Inflammatory macrophage (primary cell): ENCODE measurements at regions not wholly inside any gene's neighbourhood (a gene's known extent, or its start where the extent isn't known, plus 50 kb on each side); places are given as distances from the start of the nearest gene placed in this dataset.
"Not testable (repeated sequence)": the region's sequence is repeated elsewhere in the genome, so short reads cannot be mapped to it uniquely, and the experiment has no call there.

Experiments
- DNase-seq, 2 donors: peaks; one replicate each; pipeline ENCODE4 v3.0.0-alpha.2; 2020 to 2022

DNA sequence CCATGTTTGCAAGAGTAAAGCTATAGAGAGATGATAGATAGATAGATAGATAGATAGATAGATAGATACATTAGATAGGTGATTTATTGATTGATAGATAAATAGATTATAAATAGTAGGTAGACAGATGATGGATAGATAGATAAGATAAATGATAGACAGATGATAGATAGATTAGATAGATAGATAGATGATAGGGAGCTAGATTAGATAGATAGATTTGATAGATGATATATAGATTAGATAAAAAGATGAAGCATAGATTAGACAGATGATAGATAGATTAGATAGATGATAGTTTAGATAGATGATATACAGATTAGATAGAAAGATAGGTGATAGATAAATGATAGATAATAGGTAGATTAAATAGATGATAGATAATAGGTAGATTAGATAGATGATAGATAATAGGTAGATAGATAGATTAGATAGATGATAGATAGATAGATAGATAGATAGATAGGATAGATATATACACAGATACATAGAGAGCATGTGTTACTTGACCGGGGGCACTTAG, 243.3 kb upstream of the FOXK1 start:
- no peak for DNase-seq

GRCh38 chr7:4439444-4439843, 242.7 kb upstream of the FOXK1 start:
- no peak for DNase-seq

GRCh38 chr7:4444106-4444505, 238.0 kb upstream of the FOXK1 start:
- DNase-seq: no peak

DNA sequence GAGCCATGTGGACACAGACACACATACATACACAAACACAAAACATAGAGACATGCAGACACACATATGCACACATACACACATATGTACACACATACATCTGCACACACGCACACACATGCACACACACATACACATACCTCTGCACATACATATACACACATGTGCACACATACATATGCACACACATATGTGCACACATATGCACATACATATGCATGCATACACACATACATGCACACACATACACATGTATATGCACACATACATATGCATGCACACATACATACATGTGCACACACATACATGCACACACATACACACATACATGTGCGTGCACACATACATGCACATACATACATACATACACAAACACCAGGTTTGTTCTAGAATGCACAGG, 236.3 kb upstream of the FOXK1 start:
- no peak for DNase-seq

DNA sequence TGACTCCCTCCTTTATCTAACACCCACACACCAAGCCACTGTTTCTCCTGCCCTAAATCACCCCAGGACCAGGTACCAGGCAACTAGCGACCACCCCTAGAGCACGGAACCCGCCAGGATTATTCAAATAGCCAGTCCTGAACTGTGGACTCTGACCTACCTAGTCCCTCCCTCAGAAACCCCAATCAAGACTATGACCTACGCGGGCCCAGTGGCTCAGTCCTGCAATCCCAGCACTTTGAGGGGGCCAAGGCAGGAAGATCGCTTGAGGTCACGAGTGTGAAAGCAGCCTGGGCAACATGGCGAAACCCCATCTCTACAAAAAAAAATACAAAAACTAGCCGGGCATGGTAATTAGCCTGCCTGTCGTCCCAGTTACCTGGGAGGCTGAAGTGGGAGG, 232.8 kb upstream of the FOXK1 start:
- no peak for DNase-seq

DNA sequence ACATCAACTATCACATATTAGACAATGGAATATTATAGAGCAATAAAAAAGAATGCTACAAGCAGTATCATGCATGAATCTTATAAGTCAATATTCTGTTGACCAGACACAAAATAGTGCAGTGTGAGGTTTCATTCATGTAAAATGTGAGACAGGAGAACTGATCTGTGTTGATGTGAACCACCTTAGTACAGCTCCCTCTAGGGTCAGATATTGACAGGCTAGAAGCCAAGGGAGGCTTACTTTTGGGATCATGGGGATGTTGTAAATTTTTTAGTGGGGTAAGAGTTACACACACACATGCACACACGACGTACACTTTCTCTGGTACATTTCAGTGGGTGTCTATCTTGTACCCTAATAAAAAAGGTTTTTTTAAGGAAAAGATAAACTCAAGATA, 231.6 kb upstream of the FOXK1 start:
- DNase-seq: no peak

- DNase-seq: no peak
These were observed 221.5 kb upstream of the FOXK1 start for GRCh38 chr7:4460597-4460996.

DNA sequence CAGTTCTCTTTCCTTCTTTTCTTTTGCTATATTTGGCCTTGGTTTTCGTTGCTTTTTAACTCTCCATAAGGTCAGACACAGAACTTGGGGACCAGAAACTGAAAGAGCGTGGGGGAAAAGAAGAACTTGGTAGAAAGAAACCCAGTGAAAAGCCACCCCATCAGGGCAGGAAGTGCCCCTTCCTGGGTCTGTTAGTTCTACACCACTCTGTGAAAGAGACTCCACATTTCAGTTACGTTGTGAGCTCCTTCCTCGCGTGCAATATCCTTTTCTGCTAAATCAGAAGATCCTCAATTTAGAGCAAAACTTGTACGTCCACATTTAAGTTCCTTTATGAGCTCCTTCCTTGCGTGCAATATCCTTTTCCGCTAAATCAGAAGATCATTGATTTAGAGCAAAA, 220.6 kb upstream of the FOXK1 start:
- DNase-seq: peak; percentile 16 to 28

DNA sequence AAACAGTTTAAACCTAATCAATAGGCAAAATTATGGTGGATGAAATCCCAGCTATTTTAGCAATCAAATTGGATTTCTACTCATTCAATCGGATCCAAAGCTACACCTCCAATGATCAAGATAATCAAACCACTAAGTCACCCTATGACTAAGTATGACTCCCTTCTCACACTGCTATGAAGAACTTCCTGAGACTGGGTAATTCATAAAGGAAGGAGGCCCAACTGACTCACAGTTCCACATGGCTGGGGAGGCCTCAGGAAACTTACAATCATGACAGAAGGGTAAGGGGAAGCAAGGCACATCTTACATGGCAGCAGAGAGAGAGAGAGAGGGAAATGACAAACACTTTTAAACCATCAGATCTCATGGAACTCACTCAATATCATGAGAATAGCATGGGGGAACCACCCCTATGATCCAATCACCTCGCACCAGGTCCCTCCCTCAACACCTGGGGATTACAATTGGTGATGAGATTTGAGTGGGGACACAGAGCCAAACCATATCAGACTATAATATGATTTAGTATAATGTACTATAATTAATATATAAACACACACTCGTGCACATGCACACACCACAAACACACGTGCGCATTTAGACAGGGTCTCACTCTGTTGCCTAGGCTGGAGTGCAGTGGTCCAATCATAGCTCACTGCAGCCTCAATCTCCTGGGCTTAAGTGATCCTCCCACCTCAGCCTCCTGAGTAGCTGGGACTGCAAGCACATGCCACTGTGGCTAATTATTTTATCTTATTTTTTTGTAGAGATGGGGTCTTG, 213.6 kb upstream of the FOXK1 start:
- DNase-seq: no peak

GRCh38 chr7:4470246-4470645, 211.8 kb upstream of the FOXK1 start:
- DNase-seq: no peak

GRCh38 chr7:4472728-4473127, 209.4 kb upstream of the FOXK1 start:
- DNase-seq: no peak

GRCh38 chr7:4479367-4480039, 202.6 kb upstream of the FOXK1 start:
- peak; percentile 35 to 40 for DNase-seq

DNA sequence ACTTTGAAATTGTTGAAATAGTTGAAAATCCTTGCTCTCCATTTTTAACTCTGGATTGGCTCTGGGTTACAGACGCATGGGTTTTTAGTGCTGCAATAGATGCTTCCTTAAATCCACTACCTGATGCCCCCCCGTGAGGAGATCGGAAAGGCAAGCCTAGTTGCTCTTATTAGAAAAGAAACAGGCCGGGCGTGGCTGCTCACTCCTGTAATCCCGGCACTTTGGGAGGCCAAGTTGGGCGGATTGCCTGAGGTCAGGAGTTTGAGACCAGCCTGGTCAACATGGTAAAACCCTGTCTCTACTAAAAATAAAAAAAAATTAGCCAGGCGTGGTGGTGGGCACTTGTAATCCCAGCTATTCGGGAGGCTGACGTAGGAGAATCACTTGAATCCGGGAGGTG, 202.0 kb upstream of the FOXK1 start:
- DNase-seq: not testable (repeated sequence)

- no peak for DNase-seq
These were observed 198.2 kb upstream of the FOXK1 start for GRCh38 chr7:4483851-4484250.

DNA sequence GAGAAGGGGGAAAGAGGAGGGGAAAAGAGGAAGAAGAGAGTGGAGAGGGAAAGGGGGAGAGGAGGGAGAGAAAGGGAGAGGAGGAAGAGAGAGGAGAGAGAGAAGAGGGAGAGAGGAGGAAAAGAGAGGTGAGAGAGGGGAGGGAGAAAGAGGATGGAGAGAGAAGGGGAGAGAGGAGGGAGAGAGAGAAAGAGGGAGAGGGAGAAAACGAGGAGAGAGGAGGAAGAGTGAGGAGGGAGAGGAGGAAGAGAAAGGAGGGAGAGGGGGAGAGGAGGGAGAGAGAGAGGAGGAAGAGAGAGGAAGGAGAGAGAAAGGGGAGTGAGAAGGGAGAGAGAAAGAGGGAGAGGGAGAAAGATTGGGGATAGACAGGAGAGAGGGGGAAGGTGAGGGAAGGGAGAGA, 197.6 kb upstream of the FOXK1 start:
- DNase-seq: no peak

DNA sequence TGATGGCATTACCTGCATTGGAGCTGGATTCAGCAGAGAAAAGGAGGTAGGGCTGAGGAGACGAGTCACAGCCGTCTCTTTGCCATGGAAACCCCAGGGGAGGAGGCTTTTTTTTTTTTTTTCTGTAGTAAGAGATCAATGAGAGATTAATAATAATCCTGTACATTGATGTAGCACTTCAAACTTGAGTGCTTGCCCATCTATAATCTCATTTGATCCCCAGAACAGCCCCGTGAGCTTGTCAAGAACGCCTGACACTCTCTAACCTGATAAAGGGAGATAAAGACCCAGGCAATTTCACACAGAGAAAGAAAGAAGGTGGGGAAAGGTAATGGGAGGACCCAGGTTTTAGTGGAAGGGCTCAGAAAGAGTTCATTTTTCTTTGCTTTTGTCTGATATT, 195.2 kb upstream of the FOXK1 start:
- DNase-seq: no peak

DNA sequence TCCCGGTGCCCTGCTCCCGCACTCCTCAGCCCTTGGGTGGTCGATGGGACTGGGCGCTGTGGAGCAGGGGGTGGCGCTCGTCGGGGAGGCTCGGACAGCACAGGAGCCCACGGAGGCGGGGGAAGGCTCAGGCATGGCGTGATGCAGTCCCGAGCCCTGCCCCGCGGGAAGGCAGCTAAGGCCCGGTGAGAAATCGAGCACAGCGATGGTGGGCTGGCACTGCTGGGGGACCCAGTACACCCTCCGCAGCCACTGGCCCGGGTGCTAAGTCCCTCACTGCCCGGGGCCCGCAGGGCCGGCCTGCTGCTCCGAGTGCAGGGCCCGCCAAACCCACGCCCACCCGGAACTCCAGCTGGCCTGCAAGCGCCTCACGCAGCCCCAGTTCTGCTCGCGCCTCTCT, 185.2 kb upstream of the FOXK1 start:
- not testable (repeated sequence) for DNase-seq

- DNase-seq: no peak
These were observed 181.3 kb upstream of the FOXK1 start for GRCh38 chr7:4500812-4501211.

DNA sequence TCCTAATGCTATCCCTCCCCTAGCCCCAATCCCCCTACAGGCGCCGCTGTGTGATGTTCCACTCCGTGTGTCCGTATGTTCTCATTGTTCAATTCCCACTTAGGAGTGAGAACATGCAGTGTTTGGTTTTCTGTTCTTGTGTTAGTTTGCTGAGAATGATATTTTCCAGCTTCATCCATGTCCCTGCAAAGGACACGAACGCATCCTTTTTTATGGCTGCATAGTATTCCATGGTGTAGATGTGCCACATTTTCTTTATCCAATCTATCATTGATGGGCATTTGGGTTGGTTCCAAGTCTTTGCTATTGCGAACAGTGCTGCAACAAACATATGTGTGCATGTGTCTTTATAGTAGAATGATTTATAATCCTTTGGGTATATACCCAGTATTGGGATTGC, 174.2 kb upstream of the FOXK1 start:
- DNase-seq: not testable (repeated sequence)

DNA sequence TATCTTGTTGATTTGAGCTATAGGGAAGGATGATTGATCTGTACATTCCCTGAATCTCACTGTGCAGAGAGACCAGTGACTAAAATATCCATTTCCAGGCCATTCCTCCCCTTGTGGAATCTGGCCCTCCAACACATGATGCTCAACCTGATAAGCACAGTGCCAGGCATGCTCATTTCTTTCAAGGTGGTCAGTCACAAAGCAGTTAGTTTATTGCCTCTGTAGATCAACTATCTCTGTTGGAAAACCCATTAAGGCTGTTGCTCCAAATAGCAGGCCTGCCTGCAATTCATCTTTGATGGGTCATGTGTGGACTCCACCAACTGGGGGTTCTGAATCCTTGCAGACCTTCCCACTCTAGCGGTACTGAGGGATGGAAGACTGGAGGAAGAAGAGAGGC, 168.6 kb upstream of the FOXK1 start:
- no peak for DNase-seq

DNA sequence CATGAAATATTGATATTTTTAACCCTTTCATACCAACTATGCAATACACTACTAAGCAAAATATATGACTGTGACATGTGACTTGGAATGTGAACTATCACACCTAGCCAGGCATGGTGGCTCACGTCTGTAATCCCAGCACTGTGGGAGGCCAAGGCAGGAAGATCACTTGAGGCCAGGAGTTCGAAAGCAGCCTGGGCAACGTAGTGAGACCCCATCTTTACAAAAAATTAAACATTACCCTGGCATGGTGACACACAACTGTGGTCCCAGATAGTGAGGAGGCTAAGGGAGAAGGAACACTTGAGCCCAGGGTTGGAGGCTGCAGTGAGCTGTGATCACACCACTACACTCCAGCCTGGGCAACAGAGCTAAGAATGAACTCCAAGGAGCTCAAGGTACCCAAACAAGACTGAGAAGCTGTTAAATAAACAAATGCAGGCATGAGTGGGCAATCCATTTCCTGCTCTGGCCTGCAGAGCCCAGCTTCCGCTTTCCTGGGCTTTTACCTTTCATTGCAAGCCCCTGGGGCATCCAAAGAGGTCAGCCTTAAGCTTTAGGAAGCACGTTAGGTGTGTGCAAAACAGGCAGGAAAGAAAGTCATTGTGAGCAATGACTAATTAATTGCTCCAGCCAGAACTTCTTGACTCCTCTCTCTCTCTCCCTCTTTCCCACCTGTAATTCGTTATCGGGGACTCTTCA, 162.1 kb upstream of the FOXK1 start:
- DNase-seq: no peak

- no peak for DNase-seq
These were observed 158.9 kb upstream of the FOXK1 start for GRCh38 chr7:4523219-4523618.

DNA sequence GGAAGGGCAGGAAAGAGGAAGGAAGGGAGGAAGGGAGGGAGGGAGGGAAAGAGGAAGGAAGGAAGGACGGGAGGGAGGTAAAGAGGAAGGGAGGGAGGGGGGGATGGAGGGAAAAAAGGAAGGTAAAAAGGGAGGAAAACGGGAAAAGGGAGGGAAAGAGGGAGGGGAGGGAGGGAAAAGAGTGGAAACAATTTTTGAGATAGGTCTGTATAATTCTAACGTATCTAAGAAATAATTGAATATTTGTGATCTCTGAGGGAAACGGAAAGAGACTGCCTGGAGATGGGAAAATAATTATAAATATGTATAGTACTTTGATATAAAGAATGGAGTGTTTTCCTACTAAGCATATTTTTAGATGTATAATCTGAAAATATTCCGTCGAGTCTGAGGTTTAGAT, 158.2 kb upstream of the FOXK1 start:
- no peak for DNase-seq

- DNase-seq: no peak
These were observed 156.2 kb upstream of the FOXK1 start for GRCh38 chr7:4525884-4526283.
